HT-29 (cell line): ENCODE measurements at regions not wholly inside any gene's neighbourhood (a gene's known extent, or its start where the extent isn't known, plus 50 kb on each side); places are given as distances from the start of the nearest gene placed in this dataset.

Source experiments
- DNase-seq: peaks from one replicate; pipeline ENCODE4 v3.0.0-alpha.2; 2015; ENCODE audit warnings: low spot score

DNA sequence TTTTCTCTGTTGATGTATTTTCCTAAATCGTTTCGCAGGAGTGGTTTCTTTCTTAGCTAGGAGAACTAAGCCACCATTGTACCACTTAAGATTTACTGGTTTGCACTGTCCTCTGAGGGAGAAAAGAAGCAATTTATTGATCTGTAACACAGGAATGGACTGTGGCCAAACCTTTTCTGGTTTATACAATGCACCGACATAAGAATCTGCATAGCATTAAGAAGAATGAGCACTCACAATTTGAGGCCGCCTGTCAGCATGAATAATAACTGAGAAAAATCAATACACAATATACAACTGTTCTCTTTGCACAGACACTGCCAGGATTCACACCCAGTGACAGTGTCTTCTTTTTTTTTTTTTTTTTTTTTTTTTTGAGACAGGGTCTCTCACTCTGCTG lies 168.6 kb upstream of the DMRT1 start:
- DNase-seq, result no peak

DNA sequence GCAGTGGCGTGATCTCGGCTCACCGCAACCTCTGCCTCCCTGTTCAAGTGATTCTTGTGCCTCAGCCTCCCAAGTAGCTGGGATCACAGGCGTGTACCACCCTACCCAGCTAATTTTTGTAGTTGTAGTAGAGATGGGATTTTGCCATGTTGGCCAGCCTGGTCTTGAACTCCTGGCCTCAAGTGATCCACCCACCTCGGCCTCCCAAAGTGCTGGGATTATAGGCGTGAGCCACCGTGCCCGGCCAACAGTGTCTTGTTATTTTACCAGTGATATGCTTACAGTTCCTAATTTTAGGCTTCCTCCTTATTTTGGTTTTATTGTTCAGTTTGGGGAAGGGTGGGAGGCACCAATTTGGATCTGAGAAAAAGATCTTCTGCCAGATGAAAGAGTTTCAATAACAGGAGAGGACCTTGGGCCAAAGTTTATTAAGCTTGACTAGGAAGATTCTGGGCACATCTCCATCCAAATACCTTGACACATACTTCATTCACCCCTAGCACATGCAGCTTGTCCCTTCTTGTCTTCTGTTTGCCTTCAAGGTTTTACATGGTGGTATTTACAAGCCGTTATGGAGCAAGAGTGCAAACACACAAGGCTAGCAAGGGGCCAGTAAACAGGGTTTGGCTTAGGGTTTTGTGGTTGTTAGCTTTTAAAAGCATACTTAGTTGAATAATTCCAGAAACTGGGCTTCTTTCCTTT lies 168.1 kb upstream of the DMRT1 start:
- no peak for DNase-seq

DNA sequence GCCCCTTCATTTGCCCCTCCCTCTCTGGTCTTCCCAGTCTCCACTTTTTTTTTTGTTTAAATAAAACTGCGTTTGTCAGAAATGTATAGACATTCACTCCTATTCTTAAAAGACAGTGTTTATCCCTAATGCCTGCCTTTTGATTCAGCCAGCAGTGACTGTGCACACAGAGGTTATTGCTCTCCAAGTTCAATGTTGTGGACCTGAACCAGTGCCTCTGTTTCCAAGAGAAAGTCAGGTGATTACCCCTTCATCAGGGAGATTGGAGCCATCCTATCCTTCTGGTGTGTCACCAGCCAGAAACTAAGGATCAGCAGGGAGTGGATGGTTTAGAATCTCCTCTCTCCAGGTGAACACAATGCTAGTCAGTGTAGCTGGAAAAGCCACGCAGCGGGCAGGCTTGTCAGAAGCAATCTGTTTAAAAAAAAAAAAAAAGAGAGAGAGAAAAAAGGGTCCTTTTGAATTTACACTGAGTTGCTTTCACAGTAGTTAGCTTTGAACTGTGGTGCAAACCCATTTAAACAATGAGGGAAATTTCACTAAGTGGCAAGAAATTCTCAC lies 167.5 kb upstream of the DMRT1 start:
- DNase-seq, result no peak

DNA sequence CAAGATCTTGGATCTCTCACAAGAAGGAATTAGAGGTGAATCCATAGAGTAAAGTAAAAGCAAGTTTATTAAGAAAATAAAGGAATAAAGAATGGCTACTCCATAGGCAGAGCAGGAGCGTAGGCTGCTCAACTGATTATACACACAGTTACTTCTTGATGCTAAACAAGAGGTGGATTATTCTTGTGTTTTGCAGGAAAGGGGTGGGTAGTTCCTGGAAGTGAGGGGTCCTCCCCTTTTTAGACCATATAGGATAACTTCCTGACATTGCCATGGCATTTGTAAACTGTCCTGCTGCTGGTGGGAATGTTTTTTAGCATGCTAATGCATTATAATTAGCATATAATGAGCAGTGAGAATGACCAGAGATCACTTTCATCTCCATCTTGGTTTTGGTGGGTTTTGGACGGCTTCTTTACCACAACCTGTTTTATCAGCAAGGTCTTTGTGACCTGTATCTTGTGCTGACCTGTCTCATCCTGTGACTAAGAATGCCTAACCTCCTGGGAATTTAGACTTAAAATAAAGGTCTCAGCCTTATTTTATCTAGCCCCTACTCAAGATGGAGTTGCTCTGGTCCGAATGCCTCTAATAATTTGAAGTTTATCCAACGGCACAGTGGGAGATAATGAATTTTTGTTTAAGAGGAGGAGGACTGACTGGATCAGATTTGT lies 165.7 kb upstream of the DMRT1 start:
- DNase-seq, result no peak

DNA sequence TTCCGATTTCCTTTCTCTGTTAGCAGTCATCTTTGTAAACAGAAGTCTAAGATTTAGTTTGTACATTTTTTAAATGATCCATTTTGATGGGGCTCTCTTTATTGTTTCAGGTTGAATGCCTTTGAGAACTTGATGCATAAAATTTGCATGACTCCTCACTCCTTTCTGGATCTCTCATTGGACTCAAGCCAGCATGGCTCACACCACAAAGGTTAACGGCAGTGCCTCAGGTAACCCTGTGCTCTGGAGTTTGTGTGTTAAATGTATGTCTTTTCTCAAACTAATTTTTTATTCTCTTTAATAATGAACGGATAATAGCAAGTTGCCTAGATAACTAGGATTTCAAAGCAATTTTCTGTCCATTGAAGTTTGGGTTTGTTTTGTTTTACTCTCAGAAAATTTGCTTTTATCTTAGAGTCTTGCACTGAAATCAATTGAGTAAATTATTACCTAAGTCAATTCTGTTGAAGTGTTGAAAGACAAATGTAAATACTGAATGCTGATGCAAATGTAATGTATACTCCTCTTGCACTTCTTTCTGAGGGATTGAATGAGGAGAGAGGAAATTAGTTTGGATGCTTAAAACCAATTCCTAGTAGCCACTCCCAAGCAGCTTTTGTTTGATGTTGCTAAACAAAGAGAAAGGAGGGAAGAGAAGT lies 164.6 kb upstream of the DMRT1 start:
- DNase-seq, result peak; percentile 13

DNA sequence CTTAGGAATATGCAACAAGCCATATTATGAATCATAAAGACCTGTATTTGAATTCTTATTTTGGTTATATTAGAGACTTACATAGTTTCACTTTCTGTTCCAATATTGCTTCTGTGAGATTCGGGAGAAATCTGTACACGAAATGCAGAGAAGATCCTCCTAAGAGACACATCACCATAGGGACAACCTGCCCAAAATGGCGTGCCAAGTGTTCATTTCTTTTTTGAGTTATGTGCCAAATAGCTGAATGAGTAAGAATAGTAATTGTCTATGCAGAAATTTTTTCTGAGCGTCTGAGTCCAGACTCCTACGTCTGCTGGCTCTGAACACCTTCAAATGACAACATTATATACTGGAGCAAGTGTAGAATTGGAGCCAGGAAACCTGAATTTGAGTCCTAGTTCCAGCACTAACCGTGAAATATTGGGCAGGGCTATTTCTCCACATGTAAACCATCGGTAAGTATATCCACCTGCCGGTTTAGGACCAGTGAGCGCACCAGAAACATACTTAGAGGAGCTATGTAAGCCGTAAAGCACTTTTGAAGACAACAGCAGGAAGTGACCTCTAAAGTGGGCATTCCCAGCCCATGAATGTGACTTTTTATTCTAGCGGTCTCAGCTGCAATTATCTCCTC lies 163.9 kb upstream of the DMRT1 start:
- DNase-seq, result no peak

DNA sequence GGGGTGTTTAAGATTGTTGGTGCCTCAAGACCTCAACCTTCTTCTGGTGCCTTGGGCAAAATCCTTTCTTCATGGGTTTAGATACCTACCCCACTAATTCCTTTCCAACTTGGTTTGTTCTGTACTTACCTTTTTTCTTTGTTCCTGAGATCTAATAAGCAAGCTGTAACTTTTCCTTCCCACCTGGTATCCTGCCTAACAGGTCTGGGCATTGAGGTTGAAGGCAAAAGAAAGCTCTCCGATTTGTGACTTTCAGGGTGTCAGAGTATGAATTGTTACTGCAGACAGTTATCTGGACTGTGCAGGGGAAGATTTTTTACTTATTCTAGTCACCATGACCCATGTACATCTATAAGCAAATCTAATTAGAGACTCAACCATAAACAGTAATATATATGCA lies 162.6 kb upstream of the DMRT1 start:
- DNase-seq, result no peak

DNA sequence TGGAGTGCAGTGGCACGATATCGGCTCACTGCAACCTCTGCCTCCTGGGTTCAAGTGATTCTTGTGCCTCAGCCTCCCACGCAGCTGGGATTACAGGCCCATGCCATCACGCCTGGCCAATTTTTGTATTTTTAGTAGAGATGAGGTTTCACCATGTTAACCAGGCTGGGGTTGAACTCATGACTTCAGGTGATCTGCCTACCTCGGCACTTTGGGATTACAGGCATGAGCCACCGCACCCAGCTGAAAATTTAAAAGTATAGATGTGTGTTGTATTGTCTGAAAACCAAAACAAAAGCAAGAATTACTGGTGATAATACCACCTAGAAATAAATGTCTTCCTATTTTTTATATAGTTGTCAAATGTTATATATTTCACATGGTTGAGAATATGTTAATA lies 162.0 kb upstream of the DMRT1 start:
- DNase-seq, result no peak

DNA sequence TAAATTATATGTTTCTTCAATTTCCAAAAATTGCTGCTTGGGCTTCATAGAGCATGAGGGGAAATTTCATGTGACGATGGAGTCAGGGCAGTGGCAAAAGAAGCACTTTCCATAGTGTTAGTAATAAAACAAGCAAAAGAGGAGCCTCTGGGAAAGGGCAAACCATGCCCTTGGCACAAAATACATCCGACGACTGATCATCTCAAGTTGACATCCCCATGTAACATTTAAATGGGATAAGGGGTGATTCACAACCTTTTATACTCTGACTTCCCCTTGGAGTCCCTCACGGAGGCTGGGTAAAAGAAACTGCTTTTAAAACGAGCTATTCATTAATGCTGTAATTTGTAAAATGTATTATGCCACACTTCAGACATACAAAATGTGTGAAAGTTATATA lies 161.4 kb upstream of the DMRT1 start:
- DNase-seq, result no peak

DNA sequence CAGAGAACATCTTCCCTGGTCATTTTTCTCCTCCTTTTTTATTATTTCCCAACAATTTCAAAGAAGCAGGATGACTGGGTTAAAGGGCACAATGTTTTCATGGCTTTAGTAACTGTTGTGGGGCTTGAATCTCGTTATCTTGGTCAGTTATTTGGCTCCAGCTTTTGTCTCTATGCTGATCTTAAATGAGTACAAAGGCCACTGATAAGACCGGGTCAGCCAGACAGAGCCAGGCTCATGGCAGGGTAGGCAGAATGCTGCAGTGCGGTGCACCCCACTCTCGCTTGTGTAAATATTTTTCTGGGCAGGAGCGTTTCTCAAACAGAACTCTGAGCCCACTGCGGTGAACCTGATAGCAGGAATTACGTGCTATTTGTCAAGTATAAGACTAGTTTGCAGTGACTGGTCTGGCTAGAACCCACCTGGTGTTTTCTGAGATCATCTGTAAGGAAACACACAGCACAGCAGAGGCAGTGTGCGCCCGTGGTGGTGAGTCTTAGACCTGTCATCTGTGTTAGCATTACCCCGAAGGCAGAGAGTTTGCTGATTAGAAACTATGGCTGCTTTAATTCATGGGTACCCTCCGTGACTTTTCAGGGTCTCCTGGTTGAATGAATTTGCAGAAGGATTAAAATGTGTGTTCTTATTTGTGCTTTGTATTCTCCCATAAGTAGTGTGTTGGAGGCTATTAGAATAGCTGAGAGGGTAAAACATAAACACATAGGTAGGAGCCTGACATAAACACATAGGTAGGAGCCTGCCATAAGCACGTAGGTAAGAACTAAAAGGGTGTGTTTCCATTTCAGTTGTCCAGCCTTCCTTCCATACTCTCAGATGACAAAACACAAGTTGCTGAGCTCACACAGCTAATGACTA lies 158.6 kb upstream of the DMRT1 start:
- DNase-seq, result no peak

DNA sequence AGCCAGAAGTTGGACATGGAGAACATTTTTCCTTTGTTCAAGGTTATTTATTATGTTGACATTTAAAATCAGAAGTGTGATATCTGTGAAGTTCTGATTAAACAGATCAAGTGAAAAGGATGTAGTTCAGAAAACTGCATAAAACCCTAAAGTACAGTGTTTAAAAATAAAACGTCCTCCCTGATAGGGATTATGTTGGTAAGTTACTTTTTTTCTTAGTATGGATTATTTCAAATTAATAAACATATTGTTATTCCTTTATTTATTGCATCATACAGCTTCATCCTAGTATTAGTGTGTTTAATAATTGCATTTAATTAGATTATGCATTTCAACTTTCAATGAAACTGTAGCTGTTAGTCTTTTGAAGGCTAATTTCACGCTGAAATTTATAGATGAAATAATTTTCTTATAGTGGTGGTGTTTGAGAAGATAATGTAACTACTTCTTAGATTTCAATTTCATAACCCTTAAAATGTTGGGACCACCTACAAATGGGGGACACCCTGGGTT lies 157.9 kb upstream of the DMRT1 start:
- DNase-seq, result no peak

DNA sequence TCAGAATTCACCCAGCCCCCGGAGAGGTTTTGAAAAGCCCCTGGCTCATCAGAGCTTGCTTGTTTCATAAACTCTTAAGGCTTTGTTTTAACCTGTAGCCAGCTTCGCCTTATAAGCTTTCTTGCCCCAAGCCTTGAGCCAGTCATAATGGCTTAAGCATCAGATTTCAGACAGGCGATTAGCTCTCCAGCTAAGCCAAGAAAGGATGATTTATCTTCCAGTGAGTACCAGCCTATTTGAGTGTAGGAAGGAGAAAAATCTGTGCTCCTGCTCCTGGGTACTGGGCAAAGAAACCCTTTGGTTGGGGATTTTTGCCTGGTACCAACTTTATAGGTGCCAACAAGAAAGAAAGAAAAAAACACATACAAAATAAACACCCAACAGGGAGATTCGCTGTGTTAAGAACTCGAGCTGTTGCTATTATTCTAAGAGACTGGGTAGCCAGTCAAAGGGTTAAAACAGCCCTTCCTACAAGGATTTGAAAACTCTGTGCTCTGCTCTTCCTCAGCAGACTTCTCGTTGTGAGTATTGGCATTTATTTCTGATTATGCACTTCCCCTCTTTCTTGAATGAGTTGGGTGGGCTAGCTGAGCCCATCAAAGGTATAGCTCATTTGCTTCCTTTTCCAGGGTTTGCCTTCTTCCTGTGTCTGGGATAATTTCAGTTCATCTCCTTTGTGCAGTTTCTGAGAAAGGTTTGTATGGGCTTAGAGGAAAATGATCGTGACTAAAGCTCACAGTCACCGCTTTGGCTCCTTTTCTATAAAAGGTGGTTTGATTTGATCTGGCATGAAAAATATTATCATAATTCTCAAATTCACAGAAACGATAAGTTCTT lies 157.2 kb upstream of the DMRT1 start:
- no peak for DNase-seq

DNA sequence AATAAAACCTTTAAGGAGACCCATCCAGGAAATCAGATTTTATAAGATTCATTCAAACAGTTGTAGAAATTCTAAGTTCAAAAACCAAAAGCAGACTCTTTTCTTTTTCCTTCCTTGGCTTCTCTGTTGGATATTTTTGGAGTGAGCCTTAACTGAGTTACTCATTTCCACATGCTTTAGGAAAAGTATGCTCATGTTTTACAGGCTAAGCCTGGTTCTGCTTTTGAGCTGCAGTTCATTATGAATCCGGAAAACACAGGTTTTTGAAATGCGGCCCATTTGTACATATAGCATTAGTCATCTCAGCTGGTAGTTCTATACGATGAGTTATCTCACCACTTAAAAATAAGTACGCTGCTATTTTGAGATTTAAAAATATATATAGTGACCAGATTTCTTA lies 156.6 kb upstream of the DMRT1 start:
- DNase-seq, result no peak

DNA sequence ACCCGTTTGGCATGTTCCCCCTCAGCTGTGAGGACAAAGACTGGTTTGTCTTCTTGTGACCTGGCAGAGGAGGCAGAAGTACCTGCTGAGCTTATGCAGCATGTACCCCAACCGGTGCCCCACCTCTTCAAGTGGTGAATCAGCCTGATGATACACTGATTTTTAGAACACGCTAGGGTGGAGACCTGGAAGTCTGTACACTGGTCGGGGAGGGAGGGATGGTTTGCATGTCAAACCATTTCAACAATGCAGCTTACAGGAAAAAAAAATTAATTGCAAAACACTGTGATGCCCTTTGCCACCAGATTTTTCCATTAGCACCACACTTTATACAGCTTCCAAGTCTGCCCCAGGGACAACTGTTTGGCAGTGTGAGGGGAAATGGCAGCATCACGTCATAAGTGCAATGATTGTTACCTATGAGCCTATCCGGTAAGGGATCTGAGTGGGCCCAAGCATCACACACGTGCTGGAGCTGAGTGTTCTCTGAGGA lies 155.1 kb upstream of the DMRT1 start:
- no peak for DNase-seq

DNA sequence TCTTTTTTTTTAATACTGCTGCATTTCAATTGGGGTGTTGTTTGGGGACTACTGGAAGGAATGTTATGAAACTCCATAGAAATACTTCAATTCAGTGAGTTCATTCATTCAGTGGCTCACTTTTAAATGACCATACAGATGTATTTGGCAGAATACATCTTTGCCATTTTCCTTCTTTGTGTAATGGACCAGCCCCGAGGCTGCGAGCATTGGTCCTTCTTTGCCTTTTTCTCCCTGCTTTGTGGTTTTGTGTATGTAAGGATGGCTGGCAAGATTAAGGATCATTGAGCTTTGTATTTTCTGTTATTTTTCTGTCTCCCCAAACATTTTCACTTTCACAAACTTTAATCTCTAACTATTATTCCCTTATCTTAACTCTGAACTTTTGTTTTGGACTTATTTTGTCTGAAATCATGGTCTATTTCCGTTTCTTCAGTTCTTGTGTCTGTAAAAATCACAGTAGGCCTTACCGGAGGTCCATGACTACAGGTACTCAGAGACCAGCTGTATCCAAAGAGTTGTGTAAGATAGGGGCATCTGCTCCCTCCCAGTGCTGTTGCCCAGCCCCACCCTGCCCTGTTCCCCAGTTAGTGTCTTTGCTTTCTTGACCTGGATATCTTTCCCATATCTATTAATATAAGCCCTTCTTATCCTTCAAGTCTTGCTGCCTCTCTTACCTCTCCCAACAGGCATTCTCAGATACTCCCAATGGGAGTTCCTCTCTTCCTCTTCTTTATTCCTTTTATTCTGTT lies 154.3 kb upstream of the DMRT1 start:
- DNase-seq, result no peak

DNA sequence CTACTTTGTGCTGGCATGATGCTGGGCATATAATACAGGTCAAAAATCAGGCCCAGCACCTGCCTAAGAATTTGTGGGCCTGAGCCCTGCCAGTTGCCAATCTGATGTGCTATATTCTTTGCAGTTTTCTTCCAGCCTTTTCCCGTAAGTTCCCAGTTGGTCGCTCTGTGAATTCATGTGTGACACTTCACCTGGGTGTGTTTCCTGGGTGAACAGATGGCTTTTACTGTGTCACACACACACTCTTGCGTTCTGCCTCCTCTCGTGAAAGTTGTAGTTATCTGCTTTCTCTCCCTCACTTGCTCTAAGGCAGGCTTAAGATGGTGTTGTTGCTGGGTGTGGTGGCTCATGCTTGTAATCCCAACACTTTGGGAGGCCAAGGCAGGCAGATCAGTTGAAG lies 153.5 kb upstream of the DMRT1 start:
- no peak for DNase-seq

DNA sequence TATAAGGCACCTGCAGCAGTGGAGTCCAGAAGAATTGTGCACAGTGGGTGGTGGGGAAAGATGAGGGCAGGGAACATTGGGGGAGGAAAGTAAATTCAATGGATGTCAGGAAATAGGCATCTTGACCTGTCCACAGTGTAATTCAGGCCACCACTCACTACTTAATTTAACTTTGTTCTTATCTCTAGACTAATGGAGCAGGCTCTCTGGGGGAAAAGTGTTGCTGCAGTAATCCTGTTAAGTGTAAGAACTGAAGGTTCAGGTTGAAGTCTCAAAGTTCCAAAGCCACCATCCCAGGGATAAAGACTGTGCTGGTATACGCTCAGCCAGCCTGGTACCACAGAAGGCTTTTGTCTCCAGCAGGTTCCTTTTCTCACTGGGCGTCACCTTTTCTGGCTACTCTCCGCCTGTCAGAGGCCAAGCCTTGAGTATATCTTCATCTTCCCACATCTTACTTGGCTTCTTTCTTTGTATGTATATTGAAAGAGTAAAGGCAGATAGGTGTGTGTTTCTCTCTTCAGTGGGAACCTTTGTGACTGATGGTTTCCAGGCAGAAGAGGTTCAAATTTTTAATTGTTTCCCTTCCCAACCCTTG lies 150.9 kb upstream of the DMRT1 start:
- no peak for DNase-seq

DNA sequence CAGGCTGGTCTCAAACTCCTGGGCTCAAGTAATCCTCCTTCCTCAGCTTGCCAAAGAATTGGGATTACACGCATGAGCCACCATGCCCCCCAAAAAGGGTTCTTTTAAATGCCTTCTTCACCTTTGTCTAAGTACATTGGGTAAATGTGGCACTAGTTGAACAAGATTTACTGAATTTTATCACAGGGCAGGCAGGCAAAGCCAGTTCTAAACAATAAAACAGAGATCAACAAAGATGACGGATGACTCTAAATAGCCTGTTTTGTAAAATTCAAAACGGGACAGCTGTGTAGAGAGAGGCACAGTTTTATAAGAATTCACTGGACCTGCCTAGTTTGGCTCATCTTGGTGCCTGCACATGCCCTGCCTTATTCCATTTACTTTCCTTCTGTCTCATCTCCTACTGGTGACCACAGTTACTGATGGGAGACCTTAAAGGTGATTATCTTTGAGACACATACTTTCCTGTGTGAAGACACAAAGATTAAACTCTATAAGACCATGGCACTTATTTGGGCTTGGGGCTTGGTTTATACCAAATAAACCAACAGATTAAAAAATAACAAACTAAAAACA lies 149.6 kb upstream of the DMRT1 start:
- DNase-seq, result no peak
